H1 (cell line): ENCODE measurements at regions not wholly inside any gene's neighbourhood (a gene's known extent, or its start where the extent isn't known, plus 50 kb on each side); places are given as distances from the start of the nearest gene placed in this dataset.

Source experiments
- CTCF ChIA-PET: fragments of 300-600 bp; sonication (Branson Sonifier 250); formaldehyde crosslinking; loops from one replicate; lab custom pipeline; 2021; ENCODE audit not compliant: partially characterized antibody; lab: Charles Lee
- POLR2A ChIA-PET: fragments of 300-600 bp; sonication (Branson Sonifier 250); formaldehyde crosslinking; loops from one replicate; lab custom pipeline; 2021; ENCODE audit warnings: inconsistent platforms; ENCODE audit not compliant: partially characterized antibody; lab: Charles Lee
- DNase-seq, 2 experiments: peaks; one replicate each; pipeline versions ENCODE4 v3.0.0 to v3.0.0-alpha.2; 2010 to 2022; ENCODE audit warnings: low spot score in 2 of 2, low read depth in 1 of 2, mixed read lengths in 1 of 2
- FAIRE-seq: peaks from 2 replicates; lab custom pipeline; 2011; peaks lifted over from hg19 to GRCh38; lab: Jason Lieb, UNC
- H2AFZ ChIP-seq: 2 replicates; pipeline ENCODE4 v1.8.1; 2012; ENCODE audit warnings: low read length, inconsistent platforms
- H2AK5ac ChIP-seq: 2 replicates; pipeline ENCODE4 v1.6.1; 2013; ENCODE audit warnings: low read depth, low read length
- H2BK120ac ChIP-seq: replicated peaks from 2 replicates; pipeline ENCODE3; 2013; ENCODE audit warnings: low read depth, low read length, inconsistent platforms
- H2BK12ac ChIP-seq: 2 replicates; pipeline ENCODE4 v1.6.1; 2013; ENCODE audit warnings: low read depth, low read length
- H2BK15ac ChIP-seq: 2 replicates; pipeline ENCODE4 v1.6.1; 2013; ENCODE audit warnings: low read length
- H2BK20ac ChIP-seq: 2 replicates; pipeline ENCODE4 v1.6.1; 2013; ENCODE audit warnings: low read length
- H2BK5ac ChIP-seq: 2 replicates; pipeline ENCODE4 v1.6.1; 2013; ENCODE audit warnings: low read depth, low read length
- H3K14ac ChIP-seq: 2 replicates; pipeline ENCODE4 v1.6.1; 2013; ENCODE audit warnings: inconsistent platforms; ENCODE audit not compliant: insufficient read length
- H3K18ac ChIP-seq: 2 replicates; pipeline ENCODE4 v1.6.1; 2013; ENCODE audit warnings: low read length; ENCODE audit errors: extremely low read depth
- H3K23ac ChIP-seq: 2 replicates; pipeline ENCODE4 v1.6.1; 2013; ENCODE audit warnings: inconsistent platforms; ENCODE audit not compliant: insufficient read length
- H3K23me2 ChIP-seq: 2 replicates; pipeline ENCODE4 v1.6.1; 2013; ENCODE audit warnings: low read depth, low read length
- H3K27ac ChIP-seq: 2 replicates; pipeline ENCODE4 v1.6.1; 2011; ENCODE audit warnings: low read depth, low read length, inconsistent platforms
- H3K27me3 ChIP-seq, 4 experiments: replicated peaks in 1 of 4; 1 replicate in 1 of 4; 2 replicates in 3 of 4; pipeline versions ENCODE4 v1.6.1 to v1.8.1; 2011 to 2013; ENCODE audit warnings: low read length in 3 of 4, mild to moderate bottlenecking in 3 of 4, inconsistent platforms in 2 of 4, mixed read lengths in 2 of 4, moderate library complexity in 1 of 4; ENCODE audit not compliant: control insufficient read depth in 3 of 4, insufficient read depth in 3 of 4; ENCODE audit errors: extremely low read depth in 1 of 4
- H3K36me3 ChIP-seq, 4 experiments: 2 replicates each; pipeline versions ENCODE4 v1.6.1 to v1.8.1; 2011 to 2013; ENCODE audit warnings: mild to moderate bottlenecking in 4 of 4, low read length in 3 of 4, moderate library complexity in 2 of 4, control low read depth in 1 of 4, inconsistent platforms in 1 of 4; ENCODE audit not compliant: insufficient read depth in 4 of 4, control insufficient read depth in 2 of 4
- H3K4ac ChIP-seq: replicated peaks from 2 replicates; pipeline ENCODE3; 2013; ENCODE audit warnings: low read length, low read depth, mixed read lengths, inconsistent platforms; ENCODE audit not compliant: insufficient read length
- H3K4me1 ChIP-seq, 4 experiments: replicated peaks in 1 of 4; 1 replicate in 1 of 4; 2 replicates in 3 of 4; pipeline versions ENCODE4 v1.6.1 to v1.8.1; 2011 to 2013; ENCODE audit warnings: low read length in 3 of 4, inconsistent platforms in 2 of 4, mixed read lengths in 1 of 4; ENCODE audit not compliant: insufficient read depth in 4 of 4, control insufficient read depth in 3 of 4
- H3K4me2 ChIP-seq, 2 experiments: 2 replicates each; pipeline versions ENCODE4 v1.6.1 to v1.8.1; 2011 to 2013; ENCODE audit warnings: low read depth in 2 of 2, low read length in 2 of 2, control low read depth in 1 of 2, inconsistent platforms in 1 of 2, mild to moderate bottlenecking in 1 of 2; ENCODE audit not compliant: insufficient read depth in 1 of 2
- H3K4me3 ChIP-seq, 4 experiments: fragments of 200-600, 300-600 bp in 1 of 4; sonication (generic), shearing (Covaris generic), sonication (Bioruptor Twin) in 1 of 4; 2 replicates each; pipeline versions ENCODE4 v1.5.1 to v1.8.1; 2011 to 2016; ENCODE audit warnings: low read length in 4 of 4, low read depth in 3 of 4, control low read depth in 2 of 4, inconsistent platforms in 2 of 4, mild to moderate bottlenecking in 2 of 4, mixed read lengths in 1 of 4, moderate library complexity in 1 of 4; ENCODE audit not compliant: insufficient read depth in 2 of 4; ENCODE audit errors: extremely low read depth in 1 of 4
- H3K56ac ChIP-seq: replicated peaks from 2 replicates; pipeline ENCODE3; 2013; ENCODE audit warnings: low read depth, mild to moderate bottlenecking, mixed read lengths, low read length, inconsistent platforms; ENCODE audit not compliant: insufficient read length
- H3K79me1 ChIP-seq: 2 replicates; pipeline ENCODE4 v1.6.1; 2013; ENCODE audit warnings: low read depth, low read length, control low read depth
- H3K79me2 ChIP-seq, 2 experiments: 2 replicates each; pipeline versions ENCODE4 v1.6.1 to v1.8.1; 2012 to 2013; ENCODE audit warnings: low read length in 2 of 2, mild to moderate bottlenecking in 2 of 2, inconsistent platforms in 1 of 2; ENCODE audit not compliant: insufficient read depth in 2 of 2, control insufficient read depth in 1 of 2
- H3K9ac ChIP-seq, 4 experiments: replicated peaks in 1 of 4; 1 replicate in 1 of 4; 2 replicates in 3 of 4; pipeline versions ENCODE4 v1.6.1 to v1.8.1; 2011 to 2013; ENCODE audit warnings: low read depth in 3 of 4, low read length in 3 of 4, control low read depth in 2 of 4, mild to moderate bottlenecking in 2 of 4, moderate library complexity in 2 of 4, inconsistent platforms in 1 of 4; ENCODE audit errors: extremely low read depth in 1 of 4
- H3K9me3 ChIP-seq, 2 experiments: 2 replicates each; pipeline versions ENCODE4 v1.6.1 to v1.8.1; 2012 to 2013; ENCODE audit warnings: mild to moderate bottlenecking in 2 of 2, moderate library complexity in 2 of 2, control low read depth in 1 of 2, inconsistent platforms in 1 of 2, low read depth in 1 of 2, low read length in 1 of 2, mixed read lengths in 1 of 2; ENCODE audit not compliant: insufficient read depth in 2 of 2
- H4K20me1 ChIP-seq, 2 experiments: replicated peaks in 1 of 2; 2 replicates each; pipeline versions ENCODE3 to v1.8.1; 2011 to 2013; ENCODE audit warnings: inconsistent platforms in 2 of 2, low read length in 2 of 2, mild to moderate bottlenecking in 1 of 2; ENCODE audit not compliant: insufficient read depth in 2 of 2, control insufficient read depth in 1 of 2
- H4K5ac ChIP-seq: 2 replicates; pipeline ENCODE4 v1.6.1; 2013; ENCODE audit warnings: low read length, low read depth, mixed read lengths, inconsistent platforms; ENCODE audit not compliant: insufficient read length
- H4K8ac ChIP-seq: 2 replicates; pipeline ENCODE4 v1.8.0; 2013; ENCODE audit warnings: mild to moderate bottlenecking, moderate library complexity, low read length, inconsistent platforms; ENCODE audit not compliant: insufficient read depth; ENCODE audit errors: extremely low read depth
- H4K91ac ChIP-seq: replicated peaks from 2 replicates; pipeline ENCODE3; 2013; ENCODE audit warnings: low read length, mixed read lengths, inconsistent platforms; ENCODE audit not compliant: insufficient read length
- ATF2 ChIP-seq: IDR thresholded peaks from 2 replicates; pipeline ENCODE4 v1.6.1; 2012; ENCODE audit warnings: low read length, inconsistent platforms
- ATF3 ChIP-seq: IDR thresholded peaks from 2 replicates; pipeline ENCODE4 v1.6.1; 2011; ENCODE audit warnings: low read depth, mild to moderate bottlenecking, low read length; ENCODE audit not compliant: insufficient read depth
- EP300 ChIP-seq, 2 experiments: IDR thresholded peaks; 1 replicate in 1 of 2; 2 replicates in 1 of 2; pipeline ENCODE4 v1.6.1; 2011 to 2012; ENCODE audit warnings: low read depth in 2 of 2, low read length in 2 of 2, mild to moderate bottlenecking in 2 of 2, borderline replicate concordance in 1 of 2, inconsistent platforms in 1 of 2, moderate library complexity in 1 of 2
- GABPA ChIP-seq: IDR thresholded peaks from 2 replicates; pipeline ENCODE4 v1.6.1; 2011; ENCODE audit warnings: mild to moderate bottlenecking, low read length, moderate library complexity, borderline replicate concordance; ENCODE audit not compliant: insufficient read depth
- JUND ChIP-seq: IDR thresholded peaks from 2 replicates; pipeline ENCODE4 v1.6.1; 2011; ENCODE audit warnings: mild to moderate bottlenecking, improper control_type of control experiment, low read length
- KDM5A ChIP-seq: fragments of 200-600 bp; IDR thresholded peaks from 2 replicates; pipeline ENCODE4 v1.7.1; 2012; ENCODE audit warnings: mild to moderate bottlenecking, low read length, inconsistent platforms, mixed read lengths
- MAX ChIP-seq: IDR thresholded peaks from 2 replicates; pipeline ENCODE4 v1.6.1; 2012; ENCODE audit warnings: inconsistent platforms
- RAD21 ChIP-seq, 2 experiments: IDR thresholded peaks in 1 of 2; conservative IDR thresholded peaks in 1 of 2; 2 replicates each; pipeline ENCODE4 v1.6.1; 2011; ENCODE audit warnings: low read depth in 2 of 2, low read length in 2 of 2, improper control_type of control experiment in 1 of 2, inconsistent platforms in 1 of 2, mild to moderate bottlenecking in 1 of 2, moderate library complexity in 1 of 2
- SAP30 ChIP-seq: fragments of 300-600 bp; sonication (generic); IDR thresholded peaks from 2 replicates; pipeline ENCODE4 v1.7.1; 2012; ENCODE audit warnings: low read length, moderate library complexity, mild to moderate bottlenecking, inconsistent platforms; ENCODE audit not compliant: insufficient read depth, insufficient replicate concordance
- TEAD4 ChIP-seq: IDR thresholded peaks from 2 replicates; pipeline ENCODE4 v1.6.1; 2012; ENCODE audit warnings: low read depth, low read length, inconsistent platforms, mixed read lengths
- ZNF274 ChIP-seq: IDR thresholded peaks from 2 replicates; pipeline ENCODE4 v1.7.0; 2012; ENCODE audit warnings: low read length, borderline replicate concordance; ENCODE audit errors: extremely low read depth
- WGBS, 2 experiments: shearing (Covaris generic) in 1 of 2; methylation state at CpG; one replicate each; pipeline versions ENCODE4 v1.1.6 to v1.1.7; 2013 to 2015; ENCODE audit warnings: low lambda C conversion rate in 2 of 2, mixed read lengths in 2 of 2, inconsistent platforms in 1 of 2, low coverage in 1 of 2, missing lambda C conversion rate in 1 of 2; ENCODE audit not compliant: insufficient replicate concordance in 2 of 2, insufficient coverage in 1 of 2, insufficient read length in 1 of 2; ENCODE audit errors: extremely low coverage in 1 of 2, missing lambda C conversion rate in 1 of 2; 5-methylcytosine and 5-hydroxymethylcytosine counted together

DNA sequence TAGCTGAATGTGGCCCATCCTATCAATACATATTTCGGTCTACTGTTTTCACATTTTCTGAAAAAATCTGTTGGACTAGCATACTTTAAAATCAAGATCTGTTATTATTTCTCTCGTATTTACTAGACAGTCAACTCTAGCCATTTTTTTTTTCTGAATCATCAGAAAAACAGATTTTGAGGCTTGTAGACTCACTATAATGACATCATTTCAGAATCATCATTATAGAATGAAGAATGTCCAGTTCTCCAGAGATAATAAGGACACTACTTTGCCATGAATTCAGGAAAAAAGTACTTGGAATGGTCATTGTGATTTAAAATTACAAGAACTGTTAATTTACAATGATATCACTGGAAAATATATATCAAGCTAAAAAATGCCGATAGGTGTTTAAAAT is 589.8 kb downstream of the KCNH5 start:
- Histone ChIP-seq H3K23ac (no peak overlapping the region), H2BK15ac (no peak overlapping the region), H3K4me1 (no peaks in the 10 kb centered on the region), H3K14ac (no peak overlapping the region), H3K9ac (no peak overlapping the region), H3K36me3 (no peaks in the 10 kb centered on the region), H3K18ac (no peak overlapping the region), H4K5ac (no peak overlapping the region), H3K27ac (no peak overlapping the region), H2BK120ac (no peak overlapping the region), H2AFZ (no peak overlapping the region), H3K56ac (no peak overlapping the region), H2BK12ac (no peak overlapping the region), H3K27me3 (no peaks in the 10 kb centered on the region), H3K9me3 (no peaks in the 10 kb centered on the region), H3K4me3 (no peak overlapping the region), H2BK5ac (no peak overlapping the region), H3K4ac (no peak overlapping the region), H2BK20ac (no peak overlapping the region), H4K8ac (no peak overlapping the region), H3K23me2 (no peaks in the 10 kb centered on the region), H2AK5ac (no peak overlapping the region), H4K20me1 (no peaks in the 10 kb centered on the region), H3K4me2 (no peak overlapping the region), H3K79me1 (no peaks in the 10 kb centered on the region), H3K79me2 (no peaks in the 10 kb centered on the region), H4K91ac (no peak overlapping the region)
- WGBS, 2 experiments = 97% methylated on average over 3 of the region's 3 CpGs; no CpG with 5 or more reads in 1 of the 2 experiments
- FAIRE-seq (no peak), DNase-seq (no peak)
- ChIA-PET POLR2A (no interaction called here), CTCF (no interaction called here)
- TF ChIP-seq ZNF274 = no peak
- TF ChIP-seq MAX = no peak
- TF ChIP-seq ATF3 = no peak
- no peak for TF ChIP-seq EP300 (IDR thresholded peaks at IDR 0.05; ENCODE audit: borderline replicate concordance in 1 of 2, low read depth in 2 of 2, low read length in 2 of 2)
- no peak for TF ChIP-seq TEAD4
- no peak for TF ChIP-seq ATF2
- no peak for TF ChIP-seq SAP30
- TF ChIP-seq GABPA = no peak
- TF ChIP-seq RAD21 (IDR thresholded peaks at IDR 0.05 in 1 of 2, conservative IDR thresholded peaks at IDR 0.05 in 1 of 2; ENCODE audit: low read depth in 2 of 2, low read length in 2 of 2) = no peak
- no peak for TF ChIP-seq KDM5A
- no peak for TF ChIP-seq JUND
